IMR-90 (cell line): ENCODE measurements at regions not wholly inside any gene's neighbourhood (a gene's known extent, or its start where the extent isn't known, plus 50 kb on each side); places are given as distances from the start of the nearest gene placed in this dataset.

ENCODE experiments used
- CEBPB ChIP-seq: IDR thresholded peaks from 2 replicates; pipeline ENCODE4 v1.6.1; 2012; ENCODE audit warnings: low read depth, low read length, improper control_type of control experiment
- FOS ChIP-seq: fragments of 150-350 bp; IDR thresholded peaks from 2 replicates; pipeline ENCODE4 v1.6.1; 2016; ENCODE audit warnings: low read depth, low read length
- MAFK ChIP-seq: IDR thresholded peaks from 2 replicates; pipeline ENCODE4 v1.6.1; 2012; ENCODE audit warnings: low read depth, low read length, improper control_type of control experiment
- MAZ ChIP-seq: IDR thresholded peaks from 2 replicates; pipeline ENCODE4 v1.6.1; 2012; ENCODE audit warnings: low read depth, mild to moderate bottlenecking, low read length, improper control_type of control experiment, moderate library complexity, borderline replicate concordance
- POLR2A ChIP-seq: IDR thresholded peaks from 2 replicates; pipeline ENCODE4 v1.6.1; 2012; ENCODE audit warnings: mild to moderate bottlenecking, low read depth, low read length
- RAD21 ChIP-seq: IDR thresholded peaks from 2 replicates; pipeline ENCODE4 v1.6.1; 2012; ENCODE audit warnings: low read length, improper control_type of control experiment
- RCOR1 ChIP-seq: IDR thresholded peaks from 2 replicates; pipeline ENCODE4 v1.6.1; 2012; ENCODE audit warnings: mild to moderate bottlenecking, low read length, improper control_type of control experiment; ENCODE audit not compliant: insufficient replicate concordance
- TF ChIP-seq, protein P1 (sequence below): conservative IDR thresholded peaks from 2 replicates; pipeline ENCODE4 v1.5.1; 2012; ENCODE audit warnings: mild to moderate bottlenecking, low read depth, low read length, improper control_type of control experiment
- TF ChIP-seq, protein P2 (sequence below): fragments of 150-350 bp; IDR thresholded peaks from 2 replicates; pipeline ENCODE4 v1.6.1; 2017; ENCODE audit warnings: mild to moderate bottlenecking, antibody characterized with exemption, low read length, low read depth
- TF ChIP-seq, protein P3 (sequence below): fragments of 150-350 bp; IDR thresholded peaks from 2 replicates; pipeline ENCODE4 v1.6.1; 2016; ENCODE audit warnings: low read depth, mild to moderate bottlenecking, low read length, moderate library complexity, borderline replicate concordance

GRCh38 chr4:164307262-164307661 lies 446.7 kb upstream of the SMIM31 start:
- TF ChIP-seq, protein P1, sequence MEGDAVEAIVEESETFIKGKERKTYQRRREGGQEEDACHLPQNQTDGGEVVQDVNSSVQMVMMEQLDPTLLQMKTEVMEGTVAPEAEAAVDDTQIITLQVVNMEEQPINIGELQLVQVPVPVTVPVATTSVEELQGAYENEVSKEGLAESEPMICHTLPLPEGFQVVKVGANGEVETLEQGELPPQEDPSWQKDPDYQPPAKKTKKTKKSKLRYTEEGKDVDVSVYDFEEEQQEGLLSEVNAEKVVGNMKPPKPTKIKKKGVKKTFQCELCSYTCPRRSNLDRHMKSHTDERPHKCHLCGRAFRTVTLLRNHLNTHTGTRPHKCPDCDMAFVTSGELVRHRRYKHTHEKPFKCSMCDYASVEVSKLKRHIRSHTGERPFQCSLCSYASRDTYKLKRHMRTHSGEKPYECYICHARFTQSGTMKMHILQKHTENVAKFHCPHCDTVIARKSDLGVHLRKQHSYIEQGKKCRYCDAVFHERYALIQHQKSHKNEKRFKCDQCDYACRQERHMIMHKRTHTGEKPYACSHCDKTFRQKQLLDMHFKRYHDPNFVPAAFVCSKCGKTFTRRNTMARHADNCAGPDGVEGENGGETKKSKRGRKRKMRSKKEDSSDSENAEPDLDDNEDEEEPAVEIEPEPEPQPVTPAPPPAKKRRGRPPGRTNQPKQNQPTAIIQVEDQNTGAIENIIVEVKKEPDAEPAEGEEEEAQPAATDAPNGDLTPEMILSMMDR: no peak
- no peak for TF ChIP-seq CEBPB
- no peak for TF ChIP-seq POLR2A
- TF ChIP-seq, protein P2, sequence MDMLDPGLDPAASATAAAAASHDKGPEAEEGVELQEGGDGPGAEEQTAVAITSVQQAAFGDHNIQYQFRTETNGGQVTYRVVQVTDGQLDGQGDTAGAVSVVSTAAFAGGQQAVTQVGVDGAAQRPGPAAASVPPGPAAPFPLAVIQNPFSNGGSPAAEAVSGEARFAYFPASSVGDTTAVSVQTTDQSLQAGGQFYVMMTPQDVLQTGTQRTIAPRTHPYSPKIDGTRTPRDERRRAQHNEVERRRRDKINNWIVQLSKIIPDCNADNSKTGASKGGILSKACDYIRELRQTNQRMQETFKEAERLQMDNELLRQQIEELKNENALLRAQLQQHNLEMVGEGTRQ: no peak
- no peak for TF ChIP-seq RAD21
- no peak for TF ChIP-seq MAZ
- TF ChIP-seq, protein P3, sequence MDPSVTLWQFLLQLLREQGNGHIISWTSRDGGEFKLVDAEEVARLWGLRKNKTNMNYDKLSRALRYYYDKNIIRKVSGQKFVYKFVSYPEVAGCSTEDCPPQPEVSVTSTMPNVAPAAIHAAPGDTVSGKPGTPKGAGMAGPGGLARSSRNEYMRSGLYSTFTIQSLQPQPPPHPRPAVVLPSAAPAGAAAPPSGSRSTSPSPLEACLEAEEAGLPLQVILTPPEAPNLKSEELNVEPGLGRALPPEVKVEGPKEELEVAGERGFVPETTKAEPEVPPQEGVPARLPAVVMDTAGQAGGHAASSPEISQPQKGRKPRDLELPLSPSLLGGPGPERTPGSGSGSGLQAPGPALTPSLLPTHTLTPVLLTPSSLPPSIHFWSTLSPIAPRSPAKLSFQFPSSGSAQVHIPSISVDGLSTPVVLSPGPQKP: no peak
- no peak for TF ChIP-seq RCOR1
- TF ChIP-seq FOS: no peak
- no peak for TF ChIP-seq MAFK
